K562 (cell line): ENCODE measurements at regions not wholly inside any gene's neighbourhood (a gene's known extent, or its start where the extent isn't known, plus 50 kb on each side); places are given as distances from the start of the nearest gene placed in this dataset.

ENCODE experiments used
- ATAC-seq: fragments of 200-7000 bp; cut with Tn5 transposase; 3 replicates; pipeline ENCODE4 v1.9.1; 2020; ENCODE audit warnings: moderate library complexity
- BruUV-seq: library from RNA; stranded (reverse); fragments of 400-500 nt; replicated peaks from 2 replicates; lab custom pipeline; 2021; lab: Mats Ljungman, UMichigan
- CTCF ChIA-PET: fragments of 300-600 bp; formaldehyde crosslinking; extraction: SDS; loops from one replicate; lab custom pipeline; 2021; ENCODE audit warnings: low intra/inter-chr PET ratio; lab: Yijun Ruan, JAX
- POLR2A ChIA-PET: fragments of 300-600, 350-650 bp; sonication (Branson Sonifier 250); formaldehyde crosslinking; extraction: SDS; loops from one replicate; lab custom pipeline; 2021; ENCODE audit warnings: antibody characterized with exemption, inconsistent platforms; lab: Yijun Ruan, JAX
- DNase-seq, 4 experiments: peaks; one replicate each; pipeline versions ENCODE4 v3.0.0 to v3.0.0-alpha.2; 2011 to 2018; ENCODE audit warnings: low spot score in 3 of 4, mixed read lengths in 3 of 4; ENCODE audit errors: extremely low read depth in 1 of 4
- FAIRE-seq: peaks from 2 replicates; lab custom pipeline; 2011; peaks lifted over from hg19 to GRCh38; lab: Jason Lieb, UNC
- H2AFZ ChIP-seq: 2 replicates; pipeline ENCODE4 v1.6.0; 2011; ENCODE audit warnings: low read depth, low read length, control low read depth, inconsistent platforms
- H3K27ac ChIP-seq: fragments of 200-600 bp; 3 replicates; pipeline ENCODE4 v1.8.0; 2011; ENCODE audit warnings: low read depth, mild to moderate bottlenecking, control low read depth, inconsistent platforms, low read length, moderate library complexity, mixed read lengths; ENCODE audit errors: extremely low read depth
- H3K27me3 ChIP-seq, 2 experiments: fragments of 300-600 bp in 1 of 2; 2 replicates in 1 of 2; 3 replicates in 1 of 2; pipeline versions ENCODE4 v1.6.0 to v1.8.0; 2011; ENCODE audit warnings: inconsistent platforms in 2 of 2, low read length in 2 of 2, mild to moderate bottlenecking in 1 of 2, mixed read lengths in 1 of 2, moderate library complexity in 1 of 2; ENCODE audit not compliant: control insufficient read depth in 2 of 2, insufficient read depth in 2 of 2
- H3K36me3 ChIP-seq: fragments of 300-600 bp; 3 replicates; pipeline ENCODE4 v1.8.0; 2011; ENCODE audit warnings: mild to moderate bottlenecking, low read length, inconsistent platforms; ENCODE audit not compliant: control insufficient read depth, insufficient read depth
- H3K4me1 ChIP-seq, 2 experiments: fragments of 200-600 bp in 1 of 2; replicated peaks in 1 of 2; 2 replicates in 1 of 2; 3 replicates in 1 of 2; pipeline versions ENCODE4 v1.5.1 to v1.8.0; 2011; ENCODE audit warnings: inconsistent platforms in 2 of 2, low read length in 2 of 2, mild to moderate bottlenecking in 1 of 2, mixed read lengths in 1 of 2, moderate library complexity in 1 of 2; ENCODE audit not compliant: control insufficient read depth in 2 of 2, insufficient read depth in 2 of 2
- H3K4me2 ChIP-seq: 2 replicates; pipeline ENCODE4 v1.6.1; 2011; ENCODE audit warnings: low read length, control low read depth, inconsistent platforms, mixed read lengths; ENCODE audit not compliant: insufficient read depth
- H3K4me3 ChIP-seq: fragments of 200-600 bp; sonication (generic), shearing (Covaris generic); 2 replicates; pipeline ENCODE4 v1.5.1; 2016; ENCODE audit warnings: control low read depth, inconsistent platforms
- H3K79me2 ChIP-seq: fragments of 200-600 bp; 3 replicates; pipeline ENCODE4 v1.8.0; 2011; ENCODE audit warnings: low read length, inconsistent platforms; ENCODE audit not compliant: control insufficient read depth, insufficient read depth
- H3K9ac ChIP-seq, 2 experiments: 2 replicates each; pipeline versions ENCODE4 v1.6.0 to v1.6.1; 2011; ENCODE audit warnings: low read depth in 2 of 2, low read length in 2 of 2, control low read depth in 1 of 2, inconsistent platforms in 1 of 2, mild to moderate bottlenecking in 1 of 2, mixed read lengths in 1 of 2; ENCODE audit not compliant: insufficient read depth in 1 of 2
- H3K9me1 ChIP-seq: one replicate; pipeline ENCODE4 v1.6.0; 2011; ENCODE audit warnings: inconsistent platforms, mild to moderate bottlenecking, low read length, moderate library complexity; ENCODE audit not compliant: control insufficient read depth, insufficient read depth
- H3K9me3 ChIP-seq: replicated peaks from 2 replicates; pipeline ENCODE4 v1.5.1; 2011; ENCODE audit warnings: low read depth, low read length, inconsistent platforms; ENCODE audit not compliant: control insufficient read depth, insufficient read depth
- H4K20me1 ChIP-seq: replicated peaks from 2 replicates; pipeline ENCODE4 v1.6.1; 2011; ENCODE audit warnings: low read length, inconsistent platforms, mixed read lengths; ENCODE audit not compliant: control insufficient read depth, insufficient read depth
- CBX1 ChIP-seq: sonication (generic); IDR thresholded peaks from 2 replicates; pipeline ENCODE4 v1.6.1; 2016; ENCODE audit warnings: antibody characterized with exemption, low read depth, mild to moderate bottlenecking
- CSDE1 ChIP-seq, 2 experiments: fragments of 450-650 bp; IDR thresholded peaks; 2 replicates each; pipeline ENCODE4 v1.6.1; 2016; ENCODE audit warnings: mild to moderate bottlenecking in 1 of 2
- EWSR1 ChIP-seq: fragments of 450-650 bp; IDR thresholded peaks from 2 replicates; pipeline ENCODE4 v1.6.1; 2018; ENCODE audit warnings: borderline replicate concordance, mild to moderate bottlenecking, low read depth, moderate library complexity; ENCODE audit not compliant: partially characterized antibody
- HOXB6 ChIP-seq: fragments of 250-450 bp; sonication (Bioruptor Pico); IDR thresholded peaks from 2 replicates; pipeline ENCODE4 v1.5.1; 2022; ENCODE audit warnings: mild to moderate bottlenecking, borderline replicate concordance
- ILK ChIP-seq: fragments of 450-650 bp; IDR thresholded peaks from 2 replicates; pipeline ENCODE4 v1.6.1; 2016; ENCODE audit warnings: missing genetic modification characterization, low read depth, mild to moderate bottlenecking, missing compliant biosample characterization, moderate library complexity, borderline replicate concordance
- MBD2 ChIP-seq: sonication (generic); IDR thresholded peaks from 2 replicates; pipeline ENCODE4 v1.6.1; 2016; ENCODE audit warnings: low read depth, borderline replicate concordance
- MCM7 ChIP-seq, 2 experiments: fragments of 450-650 bp; IDR thresholded peaks; 2 replicates each; pipeline ENCODE4 v1.6.1; 2016 to 2018
- MEIS2 ChIP-seq: fragments of 450-650 bp; IDR thresholded peaks from 2 replicates; pipeline ENCODE4 v1.6.1; 2014; ENCODE audit warnings: mild to moderate bottlenecking; ENCODE audit not compliant: partially characterized antibody
- NR3C1 ChIP-seq: sonication (generic); formaldehyde crosslinking; IDR thresholded peaks from 2 replicates; pipeline ENCODE4 v1.8.1; 2022; ENCODE audit warnings: missing genetic modification reagents
- PKNOX1 ChIP-seq: fragments of 450-650 bp; IDR thresholded peaks from 2 replicates; pipeline ENCODE4 v1.6.1; 2016
- SPI1 ChIP-seq: IDR thresholded peaks from 2 replicates; pipeline ENCODE4 v1.6.1; 2011; ENCODE audit warnings: low read depth, low read length, control low read depth, borderline replicate concordance
- STAT5A ChIP-seq: IDR thresholded peaks from 2 replicates; pipeline ENCODE4 v1.6.1; 2012; ENCODE audit warnings: low read length, inconsistent platforms, borderline replicate concordance
- TRIM28 ChIP-seq: fragments of 450-650 bp; IDR thresholded peaks from 2 replicates; pipeline ENCODE4 v1.6.1; 2017
- ZBTB2 ChIP-seq: fragments of 450-650 bp; IDR thresholded peaks from 2 replicates; pipeline ENCODE4 v1.6.1; 2016; ENCODE audit warnings: antibody characterized with exemption
- ZNF232 ChIP-seq: sonication (generic); formaldehyde crosslinking; IDR thresholded peaks from 2 replicates; pipeline ENCODE4 v1.8.0; 2022; ENCODE audit warnings: mild to moderate bottlenecking, missing genetic modification reagents
- ZNF699 ChIP-seq: fragments of 250-450 bp; sonication (Bioruptor Pico); IDR thresholded peaks from 2 replicates; pipeline ENCODE4 v1.8.0; 2021; ENCODE audit warnings: mild to moderate bottlenecking, moderate library complexity; ENCODE audit not compliant: insufficient replicate concordance
- WGBS: fragments of 100-300 bp; shearing (Covaris generic); methylation state at CpG from one replicate; pipeline ENCODE4 v1.1.6; 2016; ENCODE audit warnings: low coverage, mixed read lengths; ENCODE audit not compliant: insufficient coverage; ENCODE audit errors: missing lambda C conversion rate; 5-methylcytosine and 5-hydroxymethylcytosine counted together
- in situ Hi-C: fragments of 300-500 bp; cut with MboI; formaldehyde crosslinking; loops from 4 replicates; pipeline ENCODE4 v1.15.0; 2018; ENCODE audit warnings: inconsistent platforms, mixed read lengths
- intact Hi-C: fragments of 100-400 bp; cut with micrococcal nuclease; formaldehyde crosslinking; loops from 2 replicates; pipeline ENCODE4 v1.14.2; 2022

- TF ChIP-seq TRIM28, result no peak
- TF ChIP-seq MBD2, result no peak
- TF ChIP-seq MEIS2, result no peak
- no peak for TF ChIP-seq STAT5A
- TF ChIP-seq SPI1, result no peak
- no peak for TF ChIP-seq ZNF699 (CRISPR knock-in tag)
- TF ChIP-seq CBX1, result no peak
- no peak for TF ChIP-seq NR3C1 (CRISPR knock-in tag)
- no peak for TF ChIP-seq CSDE1 (IDR thresholded peaks at IDR 0.05)
- no peak for TF ChIP-seq ZBTB2
- no peak for TF ChIP-seq MCM7 (IDR thresholded peaks at IDR 0.05)
- TF ChIP-seq ILK (tag), result no peak
- no peak for TF ChIP-seq ZNF232 (CRISPR knock-in tag)
- TF ChIP-seq HOXB6 (CRISPR knock-in tag), result no peak
- no peak for TF ChIP-seq PKNOX1
- TF ChIP-seq EWSR1, result no peak
- Histone ChIP-seq H4K20me1 (no peaks in the 10 kb centered on the region), H3K9me1 (no peaks in the 10 kb centered on the region), H3K27me3 (no peaks in the 10 kb centered on the region), H3K9me3 (no peaks in the 10 kb centered on the region), H3K4me2 (no peak overlapping the region), H3K4me3 (no peak overlapping the region), H3K79me2 (no peaks in the 10 kb centered on the region), H3K9ac (no peak overlapping the region), H2AFZ (no peak overlapping the region), H3K27ac (no peak overlapping the region), H3K4me1 (no peaks in the 10 kb centered on the region), H3K36me3 (no peaks in the 10 kb centered on the region)
- ATAC-seq (no peak), DNase-seq (no peak), FAIRE-seq (no peak)
- in situ Hi-C loops, result no loop called here
- POLR2A ChIA-PET, result no interaction called here
- CTCF ChIA-PET, result no interaction called here
- intact Hi-C loops, result no loop called here
- BruUV-seq, result no TSS peak
- 0% methylated on average over 1 of the region's 1 CpG for WGBS
These were observed 369.6 kb downstream of the PID1 start for GRCh38 chr2:228901531-228901930.
